Activated naive CD4-positive, alpha-beta T cell treated with anti-CD3 and anti-CD28 coated beads, Interleukin-2, amount 50 U/mL, for 72 hours (primary cell): ENCODE measurements at regions not wholly inside any gene's neighbourhood (a gene's known extent, or its start where the extent isn't known, plus 50 kb on each side); places are given as distances from the start of the nearest gene placed in this dataset.
"Not testable (repeated sequence)": the region's sequence is repeated elsewhere in the genome, so short reads cannot be mapped to it uniquely, and the experiment has no call there.

Source experiments
- ATAC-seq, 2 donors: fragments of 150-1000 bp; cut with Tn5 transposase; 2 replicates each; pipeline ENCODE4 v1.10.0; 2021; ENCODE audit warnings: mild to moderate bottlenecking in 2 of 2, moderate library complexity in 2 of 2
- DNase-seq, 2 donors: peaks; one replicate each; pipeline ENCODE4 v3.0.0; 2021 to 2022; ENCODE audit warnings: low spot score in 2 of 2
- H3K27ac Mint-ChIP-seq, 2 donors: one replicate each; pipeline ENCODE4 v1.8.0; 2022; ENCODE audit warnings: mild to moderate bottlenecking in 2 of 2, mixed read lengths in 2 of 2
- H3K36me3 Mint-ChIP-seq, 2 donors: one replicate each; pipeline ENCODE4 v1.8.0; 2022; ENCODE audit warnings: mixed read lengths in 2 of 2
- H3K9me3 Mint-ChIP-seq, 2 donors: one replicate each; pipeline ENCODE4 v1.8.0; 2022; ENCODE audit warnings: mixed read lengths in 2 of 2

- not testable (repeated sequence) for H3K27ac Mint-ChIP-seq, ATAC-seq, DNase-seq, H3K36me3 Mint-ChIP-seq, H3K9me3 Mint-ChIP-seq
These were observed 246.7 kb upstream of the TP53TG3C start for GRCh38 chr16:32947336-32947735.

GRCh38 chr16:32946041-32946560 is 247.9 kb upstream of the TP53TG3C start:
- not testable (repeated sequence) for H3K27ac Mint-ChIP-seq, H3K9me3 Mint-ChIP-seq

GRCh38 chr16:32945311-32945710 is 248.7 kb upstream of the TP53TG3C start:
- not testable (repeated sequence) for H3K36me3 Mint-ChIP-seq, H3K27ac Mint-ChIP-seq, ATAC-seq, H3K9me3 Mint-ChIP-seq, DNase-seq

More at GRCh38 chr16:32946041-32946560, 247.9 kb upstream of the TP53TG3C start:
- not testable (repeated sequence) for DNase-seq, H3K36me3 Mint-ChIP-seq, ATAC-seq

GRCh38 chr16:32939845-32940244 is 254.2 kb upstream of the TP53TG3C start:
- H3K27ac Mint-ChIP-seq, H3K9me3 Mint-ChIP-seq, H3K36me3 Mint-ChIP-seq, ATAC-seq, DNase-seq: not testable (repeated sequence)

GRCh38 chr16:32937929-32938328 is 256.1 kb upstream of the TP53TG3C start:
- not testable (repeated sequence) for H3K9me3 Mint-ChIP-seq, H3K27ac Mint-ChIP-seq, H3K36me3 Mint-ChIP-seq, ATAC-seq, DNase-seq

GRCh38 chr16:32932240-32933040 is 256.5 kb upstream of the TP53TG3 start:
- not testable (repeated sequence) for H3K9me3 Mint-ChIP-seq, H3K36me3 Mint-ChIP-seq, ATAC-seq, DNase-seq, H3K27ac Mint-ChIP-seq

- ATAC-seq, H3K27ac Mint-ChIP-seq, H3K36me3 Mint-ChIP-seq, DNase-seq, H3K9me3 Mint-ChIP-seq: not testable (repeated sequence)
These were observed 249.2 kb upstream of the TP53TG3 start for GRCh38 chr16:32925192-32925591.

- not testable (repeated sequence) for ATAC-seq, H3K27ac Mint-ChIP-seq, DNase-seq, H3K9me3 Mint-ChIP-seq, H3K36me3 Mint-ChIP-seq
These were observed 246.6 kb upstream of the TP53TG3 start for GRCh38 chr16:32922578-32922977.

GRCh38 chr16:32915346-32915745 is 239.4 kb upstream of the TP53TG3 start:
- H3K9me3 Mint-ChIP-seq, ATAC-seq, H3K27ac Mint-ChIP-seq, H3K36me3 Mint-ChIP-seq, DNase-seq: not testable (repeated sequence)

GRCh38 chr16:32897782-32898181 is 221.8 kb upstream of the TP53TG3 start:
- H3K36me3 Mint-ChIP-seq, H3K27ac Mint-ChIP-seq, ATAC-seq, H3K9me3 Mint-ChIP-seq: not testable (repeated sequence)
- peak in 1 of 2 donors; percentile 16 for DNase-seq

GRCh38 chr16:32885392-32885791 is 209.4 kb upstream of the TP53TG3 start:
- H3K9me3 Mint-ChIP-seq, H3K36me3 Mint-ChIP-seq, DNase-seq, ATAC-seq, H3K27ac Mint-ChIP-seq: not testable (repeated sequence)

- H3K36me3 Mint-ChIP-seq, DNase-seq, H3K9me3 Mint-ChIP-seq, H3K27ac Mint-ChIP-seq, ATAC-seq: not testable (repeated sequence)
These were observed 208.6 kb upstream of the TP53TG3 start for GRCh38 chr16:32884556-32884955.

- H3K36me3 Mint-ChIP-seq, H3K27ac Mint-ChIP-seq, ATAC-seq, H3K9me3 Mint-ChIP-seq, DNase-seq: not testable (repeated sequence)
These were observed 206.4 kb upstream of the TP53TG3 start for GRCh38 chr16:32882328-32882857.

GRCh38 chr16:32881631-32882030 is 205.7 kb upstream of the TP53TG3 start:
- DNase-seq, H3K27ac Mint-ChIP-seq, H3K9me3 Mint-ChIP-seq, ATAC-seq, H3K36me3 Mint-ChIP-seq: not testable (repeated sequence)

- not testable (repeated sequence) for ATAC-seq, H3K27ac Mint-ChIP-seq, H3K36me3 Mint-ChIP-seq, DNase-seq, H3K9me3 Mint-ChIP-seq
These were observed 204.0 kb upstream of the TP53TG3 start for GRCh38 chr16:32880009-32880408.

- not testable (repeated sequence) for H3K27ac Mint-ChIP-seq, H3K36me3 Mint-ChIP-seq, ATAC-seq, DNase-seq, H3K9me3 Mint-ChIP-seq
These were observed 200.8 kb upstream of the TP53TG3 start for GRCh38 chr16:32876718-32877117.

- H3K36me3 Mint-ChIP-seq, ATAC-seq, H3K27ac Mint-ChIP-seq, DNase-seq, H3K9me3 Mint-ChIP-seq: not testable (repeated sequence)
These were observed 197.8 kb upstream of the TP53TG3 start for GRCh38 chr16:32873783-32874182.
